ENCODE measurements at regions not wholly inside any gene's neighbourhood (a gene's known extent, or its start where the extent isn't known, plus 50 kb on each side); places are given as distances from the start of the nearest gene placed in this dataset.

GRCh38 chr5:68011259-68011760 lies 204.2 kb upstream of the PIK3R1 start:
- H4K20me1 ChIP-seq (ENCODE audit: insufficient read depth) = no peaks in the 10 kb centered on the region
- no peaks in the 10 kb centered on the region for H3F3A ChIP-seq (replicated peaks; ENCODE audit: insufficient read depth)
- H3K36me3 ChIP-seq (replicated peaks in 1 of 2; ENCODE audit: control insufficient read depth in 1 of 2, insufficient read depth in 2 of 2, low read length in 1 of 2) = no peaks in the 10 kb centered on the region
- H3K4me2 ChIP-seq = no peak overlapping the region
- DNase-seq = no peak
- H3K9me3 ChIP-seq = no peaks in the 10 kb centered on the region
- POLR2A ChIA-PET = no interaction called here
- H3K9ac ChIP-seq = no peak overlapping the region
- TF ChIP-seq TEAD4 (IDR thresholded peaks at IDR 0.05; ENCODE audit: borderline replicate concordance, insufficient read depth) (no peak), YY1 (IDR thresholded peaks at IDR 0.05; ENCODE audit: low read depth) (no peak), FOSL2 (IDR thresholded peaks at IDR 0.05; ENCODE audit: borderline replicate concordance, low read depth) (no peak), TCF12 (IDR thresholded peaks at IDR 0.05) (no peak)
- no peaks in the 10 kb centered on the region for H3K9me2 ChIP-seq
- no peak overlapping the region for H3K4me3 ChIP-seq (ENCODE audit: low read depth in 2 of 2, low read length in 1 of 2)
- H2AFZ ChIP-seq (ENCODE audit: low read depth) = no peak overlapping the region
- H3K79me2 ChIP-seq (ENCODE audit: insufficient read depth) = no peaks in the 10 kb centered on the region
- no peak overlapping the region for H3K27ac ChIP-seq (ENCODE audit: low read depth in 2 of 2, low read length in 1 of 2)
- no peaks in the 10 kb centered on the region for H3K27me3 ChIP-seq (ENCODE audit: insufficient read depth)
- H3K4me1 ChIP-seq (ENCODE audit: control insufficient read depth in 1 of 2, insufficient read depth in 2 of 2, low read depth in 1 of 2, low read length in 1 of 2) = no peaks in the 10 kb centered on the region; a peak in 1 of 4 replicates
- WGBS (ENCODE audit: low lambda C conversion rate) = 75% methylated on average over 2 of the region's 2 CpGs
- CTCF ChIA-PET = no interaction called here

DNA sequence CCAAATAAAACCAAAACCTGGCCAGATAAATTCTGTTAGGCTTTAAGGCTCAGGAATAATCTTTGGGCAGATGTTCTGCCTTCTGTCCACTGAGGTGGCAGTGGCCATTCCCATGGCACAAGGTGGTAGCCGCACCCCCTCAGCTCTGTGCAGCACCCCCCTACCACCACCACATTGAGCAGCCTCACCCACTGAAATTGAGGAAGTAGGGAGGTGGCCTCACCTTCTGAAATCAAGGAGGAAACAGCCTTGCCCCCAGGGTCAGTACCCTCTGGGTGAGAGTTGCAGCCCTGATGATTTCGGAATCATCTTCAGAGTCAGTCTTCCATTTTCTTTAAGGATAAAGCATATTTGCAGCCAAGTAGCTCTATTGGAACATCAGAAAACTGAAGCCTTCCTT lies 204.8 kb upstream of the PIK3R1 start:
- WGBS (ENCODE audit: low lambda C conversion rate) = 85% methylated on average over 2 of the region's 2 CpGs
- Histone ChIP-seq H3K9ac (no peak overlapping the region), H3F3A (replicated peaks; ENCODE audit: insufficient read depth) (no peaks in the 10 kb centered on the region), H3K27ac (ENCODE audit: low read depth in 2 of 2, low read length in 1 of 2) (no peak overlapping the region), H3K27me3 (ENCODE audit: insufficient read depth) (no peaks in the 10 kb centered on the region), H2AFZ (ENCODE audit: low read depth) (no peak overlapping the region), H3K9me2 (no peaks in the 10 kb centered on the region), H3K79me2 (ENCODE audit: insufficient read depth) (no peaks in the 10 kb centered on the region), H3K4me1 (ENCODE audit: control insufficient read depth in 1 of 2, insufficient read depth in 2 of 2, low read depth in 1 of 2, low read length in 1 of 2) (no peaks in the 10 kb centered on the region), H3K36me3 (replicated peaks in 1 of 2; ENCODE audit: control insufficient read depth in 1 of 2, insufficient read depth in 2 of 2, low read length in 1 of 2) (no peaks in the 10 kb centered on the region), H4K20me1 (ENCODE audit: insufficient read depth) (no peaks in the 10 kb centered on the region), H3K4me2 (no peak overlapping the region), H3K9me3 (no peaks in the 10 kb centered on the region), H3K4me3 (ENCODE audit: low read depth in 2 of 2, low read length in 1 of 2) (no peak overlapping the region)
- no peak for DNase-seq
- CTCF ChIA-PET = no interaction called here
- POLR2A ChIA-PET = no interaction called here
- no peak for TF ChIP-seq RAD21 (IDR thresholded peaks at IDR 0.05; ENCODE audit: low read length)
- no peak for TF ChIP-seq NFIC (IDR thresholded peaks at IDR 0.05; ENCODE audit: borderline replicate concordance)
- no peak for TF ChIP-seq RXRA (IDR thresholded peaks at IDR 0.05; ENCODE audit: borderline replicate concordance, low read depth)
- TF ChIP-seq TCF12 (IDR thresholded peaks at IDR 0.05) = no peak
- TF ChIP-seq GATA2 (CRISPR knock-in tag; IDR thresholded peaks at IDR 0.05) = no peak
- TF ChIP-seq RCOR1 (IDR thresholded peaks at IDR 0.05; ENCODE audit: low read length) = no peak
- no peak for TF ChIP-seq TEAD4 (IDR thresholded peaks at IDR 0.05; ENCODE audit: borderline replicate concordance, insufficient read depth)
- no peak for TF ChIP-seq FOSL2 (IDR thresholded peaks at IDR 0.05; ENCODE audit: borderline replicate concordance, low read depth)
- no peak for TF ChIP-seq MXI1 (IDR thresholded peaks at IDR 0.05; ENCODE audit: low read depth, low read length)
- TF ChIP-seq POLR2AphosphoS5 (IDR thresholded peaks at IDR 0.05; ENCODE audit: low read depth, low read length) = no peak
- TF ChIP-seq, protein P1, sequence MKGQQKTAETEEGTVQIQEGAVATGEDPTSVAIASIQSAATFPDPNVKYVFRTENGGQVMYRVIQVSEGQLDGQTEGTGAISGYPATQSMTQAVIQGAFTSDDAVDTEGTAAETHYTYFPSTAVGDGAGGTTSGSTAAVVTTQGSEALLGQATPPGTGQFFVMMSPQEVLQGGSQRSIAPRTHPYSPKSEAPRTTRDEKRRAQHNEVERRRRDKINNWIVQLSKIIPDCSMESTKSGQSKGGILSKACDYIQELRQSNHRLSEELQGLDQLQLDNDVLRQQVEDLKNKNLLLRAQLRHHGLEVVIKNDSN (IDR thresholded peaks at IDR 0.05; ENCODE audit: borderline replicate concordance, low read depth) = no peak
- TF ChIP-seq USF2 (IDR thresholded peaks at IDR 0.05; ENCODE audit: borderline replicate concordance, low read depth, low read length) = no peak
- TF ChIP-seq, protein P2, sequence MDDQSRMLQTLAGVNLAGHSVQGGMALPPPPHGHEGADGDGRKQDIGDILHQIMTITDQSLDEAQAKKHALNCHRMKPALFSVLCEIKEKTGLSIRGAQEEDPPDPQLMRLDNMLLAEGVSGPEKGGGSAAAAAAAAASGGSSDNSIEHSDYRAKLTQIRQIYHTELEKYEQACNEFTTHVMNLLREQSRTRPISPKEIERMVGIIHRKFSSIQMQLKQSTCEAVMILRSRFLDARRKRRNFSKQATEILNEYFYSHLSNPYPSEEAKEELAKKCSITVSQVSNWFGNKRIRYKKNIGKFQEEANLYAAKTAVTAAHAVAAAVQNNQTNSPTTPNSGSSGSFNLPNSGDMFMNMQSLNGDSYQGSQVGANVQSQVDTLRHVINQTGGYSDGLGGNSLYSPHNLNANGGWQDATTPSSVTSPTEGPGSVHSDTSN (IDR thresholded peaks at IDR 0.05) = no peak
- no peak for TF ChIP-seq ELF1 (IDR thresholded peaks at IDR 0.05)
